Right renal cortex interstitium (tissue), 3 donors: ENCODE measurements at regions not wholly inside any gene's neighbourhood (a gene's known extent, or its start where the extent isn't known, plus 50 kb on each side); places are given as distances from the start of the nearest gene placed in this dataset.

Experiments
- DNase-seq, 3 donors: peaks; one replicate each; pipeline ENCODE4 v3.0.0-alpha.2; 2013; ENCODE audit warnings: low read depth in 3 of 3, low spot score in 2 of 3

DNA sequence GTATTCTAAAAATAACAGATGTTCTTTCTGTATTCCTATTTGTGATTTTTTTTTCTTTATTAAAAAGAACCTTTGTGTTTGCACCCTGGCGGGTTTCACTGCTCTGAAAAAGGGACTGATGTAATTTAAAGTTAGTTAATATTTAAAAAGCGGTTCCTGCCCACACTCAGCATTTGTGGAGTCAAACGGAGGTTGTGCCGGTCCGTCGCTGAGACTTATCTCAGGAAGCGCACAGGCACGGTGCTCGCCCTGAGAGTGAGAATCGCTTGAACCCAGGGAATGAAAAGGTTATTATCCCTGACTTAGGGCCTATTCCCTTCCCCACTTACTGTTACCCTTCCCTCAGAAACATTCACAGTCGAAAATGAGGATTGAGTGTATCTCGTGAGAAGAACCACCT, 366.7 kb downstream of the THBS2 start:
- DNase-seq, result no peak

- DNase-seq, result no peak
Measured at GRCh38 chr6:168885751-168886742, 367.6 kb downstream of the THBS2 start.

- no peak for DNase-seq
Measured at GRCh38 chr6:168885196-168885595, 368.4 kb downstream of the THBS2 start.

DNA sequence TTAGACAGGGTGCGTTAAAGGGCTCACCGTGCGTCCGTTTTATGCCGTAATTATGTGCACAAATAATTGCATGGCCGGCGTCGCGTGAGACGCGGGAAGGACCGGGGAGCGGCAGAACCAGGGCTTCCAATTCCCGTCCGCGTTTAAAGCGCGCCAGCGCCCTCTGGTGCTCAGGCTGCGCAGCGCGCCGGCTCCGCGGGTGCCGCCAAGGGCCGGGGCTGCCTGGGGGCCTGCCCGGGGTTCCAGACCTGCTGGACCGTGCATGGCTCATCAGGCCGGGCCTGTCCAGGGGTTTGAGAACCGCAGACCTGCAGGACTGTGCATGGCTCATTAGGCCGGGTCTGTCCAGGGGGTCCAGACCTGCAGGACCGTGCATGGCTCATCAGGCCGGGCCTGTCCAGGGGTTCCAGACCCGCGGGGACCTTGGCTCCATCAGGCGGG, 369.0 kb downstream of the THBS2 start:
- peak in 2 of 3 donors; percentile 51 to 73 for DNase-seq

GRCh38 chr6:168884050-168884645, 369.5 kb downstream of the THBS2 start:
- DNase-seq, result no peak

- DNase-seq, result no peak
Measured at GRCh38 chr6:168883410-168884049, 370.1 kb downstream of the THBS2 start.

DNA sequence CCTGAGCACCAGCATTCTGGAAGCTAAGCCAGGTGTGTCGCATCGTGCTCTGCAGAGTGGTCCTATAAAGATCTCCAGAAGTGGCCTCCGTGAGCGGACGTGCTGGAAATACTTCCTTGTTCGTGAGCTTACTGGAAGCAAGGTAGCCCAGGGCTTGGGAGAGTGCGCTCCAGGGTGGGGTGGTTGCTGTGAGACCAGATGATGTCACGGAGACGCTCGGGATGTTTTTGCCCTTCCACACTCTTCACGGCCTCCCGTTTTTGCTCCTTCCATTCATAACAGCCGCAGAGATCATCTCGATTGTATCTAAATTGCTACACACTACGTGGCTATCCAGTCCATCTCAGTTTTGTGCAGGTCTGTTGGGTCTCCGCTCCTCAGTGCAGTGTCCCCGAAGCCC, 373.4 kb downstream of the THBS2 start:
- no peak for DNase-seq

- no peak for DNase-seq
Measured at GRCh38 chr6:168877821-168878282, 375.8 kb downstream of the THBS2 start.

- DNase-seq, result no peak
Measured at GRCh38 chr6:168876956-168877355, 376.7 kb downstream of the THBS2 start.

- DNase-seq, result no peak
Measured at GRCh38 chr6:168875811-168876576, 377.7 kb downstream of the THBS2 start.

GRCh38 chr6:168874637-168875036, 379.0 kb downstream of the THBS2 start:
- no peak for DNase-seq

GRCh38 chr6:168873278-168874190, 380.1 kb downstream of the THBS2 start:
- DNase-seq, result no peak

- DNase-seq, result no peak
Measured at GRCh38 chr6:168871642-168872315, 381.9 kb downstream of the THBS2 start.

GRCh38 chr6:168870982-168871381, 382.7 kb downstream of the THBS2 start:
- no peak for DNase-seq

- DNase-seq, result no peak
Measured at GRCh38 chr6:168867247-168868102, 386.2 kb downstream of the THBS2 start.

DNA sequence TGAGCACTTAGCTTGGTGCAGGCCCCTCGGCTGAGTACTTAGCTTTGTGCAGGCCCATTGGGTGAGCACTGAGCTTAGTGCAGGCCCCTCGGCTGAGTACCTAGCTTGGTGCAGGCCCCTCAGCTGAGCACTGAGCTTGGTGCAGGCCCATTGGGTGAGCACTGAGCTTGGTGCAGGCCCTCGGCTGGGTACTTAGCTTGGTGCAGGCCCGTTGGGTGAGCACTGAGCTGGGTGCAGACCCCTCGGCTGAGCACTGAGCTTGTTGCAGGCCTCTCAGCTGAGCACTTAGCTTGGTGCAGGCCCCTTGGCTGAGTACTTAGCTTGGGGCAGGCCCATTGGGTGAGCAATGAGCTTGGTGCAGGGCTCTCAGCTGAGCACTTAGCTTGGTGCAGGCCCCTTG, 387.1 kb downstream of the THBS2 start:
- no peak for DNase-seq

GRCh38 chr6:168865522-168865921, 388.1 kb downstream of the THBS2 start:
- DNase-seq, result no peak
